HCT116 (cell line): ENCODE measurements at regions not wholly inside any gene's neighbourhood (a gene's known extent, or its start where the extent isn't known, plus 50 kb on each side); places are given as distances from the start of the nearest gene placed in this dataset.
A peak's percentile ranks its signal among the peaks of the same experiment; 100 is the strongest.
"Not testable (repeated sequence)": the region's sequence is repeated elsewhere in the genome, so short reads cannot be mapped to it uniquely, and the experiment has no call there.

Source experiments
- ATAC-seq: fragments of 200-7000 bp; cut with Tn5 transposase; 2 replicates; pipeline ENCODE4 v1.9.1; 2020; ENCODE audit warnings: mild to moderate bottlenecking, moderate library complexity
- BruUV-seq: library from RNA; stranded (reverse); fragments of 400-500 nt; replicated peaks from 2 replicates; lab custom pipeline; 2021; lab: Mats Ljungman, UMichigan
- CTCF ChIA-PET: fragments of 300-600 bp; sonication (Branson Sonifier 250); formaldehyde crosslinking; loops from one replicate; lab custom pipeline; 2021; ENCODE audit warnings: antibody characterized with exemption; lab: Charles Lee
- POLR2A ChIA-PET: fragments of 300-600, 350-600 bp; sonication (Branson Sonifier 250); formaldehyde crosslinking; loops from one replicate; lab custom pipeline; 2021; ENCODE audit warnings: antibody characterized with exemption; lab: Charles Lee
- RAD21 ChIA-PET, 2 experiments: fragments of 300-600 bp; sonication (Branson Sonifier 250); formaldehyde crosslinking; loops; one replicate each; lab custom pipeline; 2023; ENCODE audit warnings: low total read pairs in 2 of 2; ENCODE audit not compliant: uncharacterized antibody in 2 of 2, unreplicated experiment in 2 of 2, low non-redundant PET in 1 of 2; lab: Charles Lee
- DNase-seq: peaks from one replicate; pipeline ENCODE4 v3.0.0-alpha.2; 2010; ENCODE audit warnings: low read depth, low spot score
- H2AFZ ChIP-seq: fragments of 200-600 bp; shearing (Covaris generic), sonication (generic); 2 replicates; pipeline ENCODE4 v1.6.1; 2017; ENCODE audit warnings: low read depth, mixed run types, mixed read lengths, antibody characterized with exemption, low read length; ENCODE audit not compliant: poor library complexity, severe bottlenecking
- H3K27ac ChIP-seq: 2 replicates; pipeline ENCODE4 v1.5.1; 2012; ENCODE audit warnings: low read depth, low read length
- H3K27me3 ChIP-seq: fragments of 200-600 bp; sonication (generic); 2 replicates; pipeline ENCODE4 v1.6.1; 2016; ENCODE audit warnings: mixed run types, low read length, mixed read lengths; ENCODE audit not compliant: insufficient read depth
- H3K36me3 ChIP-seq, 2 experiments: fragments of 200-500 bp in 1 of 2; fragments of 200-600 bp in 1 of 2; sonication (Bioruptor generic) in 1 of 2; sonication (generic) in 1 of 2; 2 replicates each; pipeline versions ENCODE4 v1.5.1 to v1.6.1; 2014 to 2016; ENCODE audit warnings: low read length in 2 of 2, inconsistent platforms in 1 of 2, mixed read lengths in 1 of 2, mixed run types in 1 of 2; ENCODE audit not compliant: insufficient read depth in 2 of 2, control insufficient read depth in 1 of 2
- H3K4me1 ChIP-seq, 2 experiments: fragments of 200-600 bp in 1 of 2; sonication (generic) in 1 of 2; 2 replicates each; pipeline versions ENCODE4 v1.5.1 to v1.6.1; 2012 to 2017; ENCODE audit warnings: low read length in 2 of 2, inconsistent platforms in 1 of 2, mild to moderate bottlenecking in 1 of 2, mixed read lengths in 1 of 2, mixed run types in 1 of 2, moderate library complexity in 1 of 2; ENCODE audit not compliant: insufficient read depth in 2 of 2, control insufficient read depth in 1 of 2
- H3K4me2 ChIP-seq: fragments of 200-600 bp; sonication (generic); 2 replicates; pipeline ENCODE4 v1.6.1; 2017; ENCODE audit warnings: mixed run types, low read length, mixed read lengths
- H3K4me3 ChIP-seq, 2 experiments: fragments of 200-600 bp in 1 of 2; sonication (generic) in 1 of 2; replicated peaks in 1 of 2; 2 replicates each; pipeline ENCODE4 v1.5.1; 2011 to 2016; ENCODE audit warnings: low read length in 2 of 2, control low read depth in 1 of 2, low read depth in 1 of 2, mild to moderate bottlenecking in 1 of 2, mixed read lengths in 1 of 2, mixed run types in 1 of 2
- H3K79me2 ChIP-seq: fragments of 200-600 bp; sonication (generic); 2 replicates; pipeline ENCODE4 v1.6.1; 2017; ENCODE audit warnings: mild to moderate bottlenecking, mixed run types, low read length, moderate library complexity, mixed read lengths; ENCODE audit not compliant: insufficient read depth
- H3K9ac ChIP-seq: fragments of 200-600 bp; sonication (generic); 2 replicates; pipeline ENCODE4 v1.6.1; 2016; ENCODE audit warnings: low read length, mixed read lengths
- H3K9me2 ChIP-seq: fragments of 200-600 bp; sonication (generic), shearing (Covaris generic); 2 replicates; pipeline ENCODE4 v1.6.1; 2017; ENCODE audit warnings: mixed run types, mild to moderate bottlenecking, moderate library complexity; ENCODE audit not compliant: insufficient read depth
- H3K9me3 ChIP-seq, 2 experiments: fragments of 200-500 bp in 1 of 2; fragments of 200-600 bp in 1 of 2; sonication (Bioruptor generic) in 1 of 2; sonication (generic) in 1 of 2; 2 replicates each; pipeline ENCODE4 v1.6.1; 2014 to 2017; ENCODE audit warnings: low read length in 2 of 2, mixed read lengths in 2 of 2, inconsistent platforms in 1 of 2, low read depth in 1 of 2, mild to moderate bottlenecking in 1 of 2, mixed run types in 1 of 2, moderate library complexity in 1 of 2; ENCODE audit not compliant: control insufficient read depth in 1 of 2, insufficient read depth in 1 of 2
- H4K20me1 ChIP-seq: fragments of 200-600 bp; sonication (generic), shearing (Covaris generic); 2 replicates; pipeline ENCODE4 v1.6.1; 2017; ENCODE audit warnings: mixed run types, mild to moderate bottlenecking, moderate library complexity; ENCODE audit not compliant: insufficient read depth
- intact Hi-C: fragments of 100-400 bp; cut with micrococcal nuclease; formaldehyde crosslinking; loops from 2 replicates; pipeline ENCODE4 v1.10.0; 2022

- H3K36me3 ChIP-seq, H3K9me2 ChIP-seq, intact Hi-C loops, H2AFZ ChIP-seq, ATAC-seq, H4K20me1 ChIP-seq, DNase-seq, CTCF ChIA-PET, H3K9ac ChIP-seq, H3K4me1 ChIP-seq, POLR2A ChIA-PET, H3K27me3 ChIP-seq, H3K79me2 ChIP-seq, RAD21 ChIA-PET, H3K27ac ChIP-seq, H3K9me3 ChIP-seq, H3K4me2 ChIP-seq: not testable (repeated sequence)
- peak overlapping the region in 1 of 2 experiments; percentile 29; a peak in 2 of 4 replicates for H3K4me3 ChIP-seq
- BruUV-seq: TSS peak; percentile 71
Observed at GRCh38 chr2:91659189-91659916, 2967.9 kb downstream of the RPIA start.

- RAD21 ChIA-PET, H3K27me3 ChIP-seq, H3K9me3 ChIP-seq, H4K20me1 ChIP-seq, intact Hi-C loops, H3K4me1 ChIP-seq, CTCF ChIA-PET, H3K27ac ChIP-seq, H3K4me2 ChIP-seq, POLR2A ChIA-PET, H3K9me2 ChIP-seq, BruUV-seq, H3K36me3 ChIP-seq, H3K79me2 ChIP-seq, DNase-seq, H2AFZ ChIP-seq, H3K4me3 ChIP-seq, H3K9ac ChIP-seq: not testable (repeated sequence)
- peak; percentile 100 for ATAC-seq
Observed at GRCh38 chr2:91659917-91660275, 2968.4 kb downstream of the RPIA start.

- POLR2A ChIA-PET, BruUV-seq, H3K36me3 ChIP-seq, H3K9me2 ChIP-seq, H3K9ac ChIP-seq, H3K4me1 ChIP-seq, H3K27ac ChIP-seq, H3K4me3 ChIP-seq, H3K79me2 ChIP-seq, CTCF ChIA-PET, RAD21 ChIA-PET, DNase-seq, H2AFZ ChIP-seq, H3K4me2 ChIP-seq, H3K9me3 ChIP-seq, ATAC-seq, H4K20me1 ChIP-seq, H3K27me3 ChIP-seq, intact Hi-C loops: not testable (repeated sequence)
Observed at GRCh38 chr2:91667341-91667740, 2975.9 kb downstream of the RPIA start.

GRCh38 chr2:91685541-91685940, 2994.1 kb downstream of the RPIA start:
- H3K9me3 ChIP-seq, DNase-seq, H3K4me2 ChIP-seq, H2AFZ ChIP-seq, POLR2A ChIA-PET, H3K9ac ChIP-seq, H3K4me1 ChIP-seq, H3K9me2 ChIP-seq, H4K20me1 ChIP-seq, H3K27ac ChIP-seq, H3K27me3 ChIP-seq, RAD21 ChIA-PET, ATAC-seq, CTCF ChIA-PET, BruUV-seq, H3K79me2 ChIP-seq, H3K4me3 ChIP-seq, H3K36me3 ChIP-seq, intact Hi-C loops: not testable (repeated sequence)
